Activated naive CD4-positive, alpha-beta T cell treated with anti-CD3 and anti-CD28 coated beads, Interleukin-2, amount 50 U/mL, for 24 hours (primary cell): ENCODE measurements at regions not wholly inside any gene's neighbourhood (a gene's known extent, or its start where the extent isn't known, plus 50 kb on each side); places are given as distances from the start of the nearest gene placed in this dataset.
"Not testable (repeated sequence)": the region's sequence is repeated elsewhere in the genome, so short reads cannot be mapped to it uniquely, and the experiment has no call there.

ENCODE experiments used
- H3K27ac Mint-ChIP-seq: one replicate; pipeline ENCODE4 v1.8.0; 2021; ENCODE audit warnings: mild to moderate bottlenecking, mixed read lengths
- H3K27me3 Mint-ChIP-seq: one replicate; pipeline ENCODE4 v1.8.0; 2021; ENCODE audit warnings: mixed read lengths
- H3K36me3 Mint-ChIP-seq: one replicate; pipeline ENCODE4 v1.8.0; 2021; ENCODE audit warnings: mixed read lengths
- H3K4me1 Mint-ChIP-seq: one replicate; pipeline ENCODE4 v1.8.0; 2021; ENCODE audit warnings: mixed read lengths
- H3K4me3 Mint-ChIP-seq: one replicate; pipeline ENCODE4 v1.8.0; 2021; ENCODE audit warnings: mild to moderate bottlenecking, mixed read lengths
- H3K9me3 Mint-ChIP-seq: one replicate; pipeline ENCODE4 v1.8.0; 2021; ENCODE audit warnings: mixed read lengths

DNA sequence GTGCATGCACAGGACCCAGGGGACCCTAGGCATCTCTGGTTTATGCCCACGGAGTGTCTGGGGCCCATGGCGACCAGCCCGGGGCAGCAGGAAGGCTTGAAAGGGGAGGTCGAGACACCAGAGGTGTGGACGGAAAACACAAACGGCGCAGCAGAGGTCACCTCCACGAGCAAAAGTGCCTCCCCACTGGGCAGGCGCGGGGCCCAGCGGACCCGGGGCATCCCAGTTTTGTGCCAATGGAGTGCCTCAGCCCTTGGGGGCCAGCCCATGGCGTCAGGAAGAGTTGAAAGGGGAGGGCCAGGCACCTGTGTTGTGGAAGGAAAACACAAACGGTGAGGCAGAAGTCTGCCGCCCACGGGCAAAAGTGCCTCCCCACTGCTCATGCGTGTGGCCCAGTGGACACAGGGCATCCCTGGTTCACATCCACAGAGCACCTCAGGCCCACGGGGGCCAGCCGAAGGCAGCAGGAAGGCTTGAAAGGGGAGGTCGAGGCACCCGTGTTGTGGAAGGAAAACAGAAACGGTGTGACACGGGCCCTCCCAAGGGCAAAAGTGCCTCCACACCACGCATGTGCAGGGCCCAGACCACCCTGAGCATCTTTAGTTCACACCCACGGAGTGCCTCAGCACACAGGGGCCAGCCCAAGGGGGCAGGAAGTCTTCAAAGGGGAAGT, 378.8 kb downstream of the ALG10 start:
- no peak overlapping the region for H3K4me3 Mint-ChIP-seq
- H3K36me3 Mint-ChIP-seq: no peaks in the 10 kb centered on the region
- H3K27ac Mint-ChIP-seq: no peak overlapping the region
- H3K9me3 Mint-ChIP-seq: peaks cover 6% of the 10 kb centered on the region
- H3K4me1 Mint-ChIP-seq: no peaks in the 10 kb centered on the region
- no peaks in the 10 kb centered on the region for H3K27me3 Mint-ChIP-seq

DNA sequence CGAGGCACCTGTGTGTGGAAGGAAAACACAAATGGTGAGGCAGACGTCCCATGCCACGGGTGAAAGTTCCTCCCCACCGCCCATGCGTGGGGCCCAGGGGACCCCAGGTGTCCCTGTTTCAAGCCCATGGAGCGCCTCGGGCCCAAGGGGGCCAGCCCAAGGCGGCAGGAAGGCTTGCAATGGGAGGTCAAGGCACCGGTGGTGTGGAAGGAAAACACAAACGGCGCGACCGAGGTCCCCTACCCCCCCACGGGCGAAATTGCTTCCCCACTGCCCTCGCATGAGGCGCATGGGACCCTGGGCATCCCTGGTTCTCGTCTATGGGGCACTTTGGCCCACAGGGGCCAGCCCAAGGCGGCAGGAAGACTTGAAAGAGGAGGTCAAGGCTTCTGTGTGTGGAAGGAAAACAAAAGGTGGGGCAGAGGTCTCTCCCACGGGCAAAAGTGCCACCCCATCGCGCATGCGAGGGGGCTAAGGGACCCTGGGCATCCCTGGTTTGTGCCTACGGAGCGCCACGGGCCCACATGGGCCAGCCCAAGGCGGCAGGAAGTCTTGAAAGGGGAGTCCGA, 379.4 kb downstream of the ALG10 start:
- Mint-ChIP-seq H3K27me3 (no peaks in the 10 kb centered on the region), H3K4me3 (no peak overlapping the region), H3K4me1 (no peaks in the 10 kb centered on the region), H3K36me3 (no peaks in the 10 kb centered on the region), H3K9me3 (peaks cover 6% of the 10 kb centered on the region), H3K27ac (no peak overlapping the region)

DNA sequence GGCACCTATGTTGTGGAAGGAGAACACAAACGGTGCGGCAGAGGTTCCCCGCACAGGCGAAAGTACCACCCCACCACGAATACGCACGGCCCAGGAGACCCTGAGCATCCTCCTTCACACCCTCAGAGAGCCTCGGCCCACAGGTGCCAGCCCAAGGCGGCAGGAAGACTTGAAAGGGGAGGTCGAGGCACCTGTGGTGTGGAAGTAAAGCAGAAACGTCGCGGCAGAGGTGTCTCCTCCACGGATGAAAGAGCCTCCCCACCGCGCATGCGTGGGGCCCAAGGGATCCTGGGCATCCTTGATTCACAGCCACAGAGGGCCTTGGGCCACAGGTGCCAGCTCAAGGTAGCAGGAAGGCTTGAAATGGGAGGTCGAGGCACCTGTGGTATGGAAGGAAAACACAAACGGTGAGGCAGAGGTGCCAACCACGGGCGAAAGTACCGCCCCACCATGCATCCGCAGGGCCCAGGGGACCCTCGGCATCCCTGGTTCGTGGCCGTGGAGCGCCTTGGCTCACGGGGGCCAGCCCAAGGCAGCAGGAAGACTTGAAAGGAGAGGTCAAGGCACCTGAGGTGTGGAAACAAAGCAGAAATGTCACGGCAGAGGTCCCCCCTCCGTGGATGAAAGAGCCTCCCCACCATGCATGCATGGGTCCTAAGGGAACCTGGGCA, 380.1 kb downstream of the ALG10 start:
- Mint-ChIP-seq H3K27me3 (no peaks in the 10 kb centered on the region), H3K9me3 (peaks cover 6% of the 10 kb centered on the region), H3K4me1 (no peaks in the 10 kb centered on the region), H3K27ac (no peak overlapping the region), H3K36me3 (peaks cover 2% of the 10 kb centered on the region), H3K4me3 (no peak overlapping the region)

DNA sequence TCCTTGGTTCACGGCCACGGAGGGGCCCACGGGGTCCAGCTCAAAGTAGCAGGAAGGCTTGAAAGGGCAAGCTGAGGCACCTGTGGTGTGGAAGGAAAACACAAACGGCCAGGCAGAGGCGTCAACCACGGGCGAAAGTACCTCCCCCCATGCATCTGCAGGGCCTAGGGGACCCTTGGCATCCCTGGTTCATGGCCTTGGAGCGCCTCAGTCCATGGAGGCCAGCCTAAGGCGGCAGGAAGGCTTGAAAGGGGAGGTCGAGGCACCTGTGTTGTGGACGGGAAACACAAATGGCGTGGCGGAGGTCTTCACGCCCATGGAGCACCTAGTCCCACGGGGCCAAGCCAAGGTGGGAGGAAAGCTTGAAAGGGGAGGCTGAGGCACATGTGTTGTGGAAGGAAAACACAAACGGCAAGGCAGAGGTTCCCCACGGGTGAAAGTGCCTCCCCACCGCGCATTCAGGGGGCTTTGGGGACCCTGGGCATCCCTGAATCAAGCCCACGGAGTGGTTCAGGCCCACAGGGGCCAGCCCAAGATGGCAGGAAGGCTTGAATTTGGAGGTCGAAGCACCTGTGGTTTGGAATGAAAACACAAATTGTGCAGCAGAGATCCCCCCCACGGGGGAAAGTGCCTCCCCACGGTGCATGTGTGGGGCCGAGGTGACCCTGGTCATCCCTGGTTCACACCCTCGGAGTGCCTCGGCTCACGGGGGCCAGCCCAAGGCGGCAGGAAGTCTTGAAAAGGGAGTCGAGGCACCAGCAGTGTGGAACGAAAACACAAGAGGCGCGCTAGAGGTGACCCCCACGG, 380.8 kb downstream of the ALG10 start:
- no peaks in the 10 kb centered on the region for H3K27me3 Mint-ChIP-seq
- no peaks in the 10 kb centered on the region for H3K4me1 Mint-ChIP-seq
- H3K36me3 Mint-ChIP-seq: peaks cover 5% of the 10 kb centered on the region
- H3K4me3 Mint-ChIP-seq: no peak overlapping the region
- H3K9me3 Mint-ChIP-seq: peaks cover 6% of the 10 kb centered on the region
- no peak overlapping the region for H3K27ac Mint-ChIP-seq

DNA sequence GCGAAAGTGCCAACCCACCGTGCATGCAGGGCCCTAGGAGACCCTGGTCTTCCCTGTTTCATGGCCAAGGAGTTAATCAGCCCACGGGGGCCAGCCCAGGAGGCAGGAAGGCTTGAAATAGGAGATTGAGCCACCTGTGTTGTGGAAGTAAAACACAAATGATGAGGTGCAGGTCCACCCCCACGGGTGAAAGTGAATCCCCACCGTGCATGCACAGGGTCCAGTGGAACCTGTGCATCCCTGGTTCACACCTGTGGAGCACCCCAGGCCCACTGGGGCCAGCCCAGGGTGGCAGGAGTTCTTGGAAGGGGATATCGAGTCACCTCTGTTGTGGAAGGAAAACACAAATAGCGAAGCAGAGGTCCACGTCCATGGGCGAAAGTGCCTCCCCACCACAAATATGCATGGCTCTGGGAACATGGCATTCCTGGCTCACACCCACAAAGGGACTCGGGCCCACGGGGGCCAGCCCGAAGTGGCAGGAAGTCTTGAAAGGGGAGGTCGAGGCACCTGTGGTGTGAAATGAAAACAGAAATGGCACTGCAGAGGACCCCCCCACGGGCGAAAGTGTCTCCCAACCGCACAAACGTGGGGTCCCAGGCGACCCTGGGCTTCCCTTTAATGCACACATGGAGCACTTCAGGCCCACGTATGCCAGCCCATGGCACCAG, 381.5 kb downstream of the ALG10 start:
- no peaks in the 10 kb centered on the region for H3K27me3 Mint-ChIP-seq
- no peaks in the 10 kb centered on the region for H3K4me1 Mint-ChIP-seq
- no peak overlapping the region for H3K27ac Mint-ChIP-seq
- H3K9me3 Mint-ChIP-seq: peaks cover 6% of the 10 kb centered on the region
- peaks cover 5% of the 10 kb centered on the region for H3K36me3 Mint-ChIP-seq
- H3K4me3 Mint-ChIP-seq: no peak overlapping the region

DNA sequence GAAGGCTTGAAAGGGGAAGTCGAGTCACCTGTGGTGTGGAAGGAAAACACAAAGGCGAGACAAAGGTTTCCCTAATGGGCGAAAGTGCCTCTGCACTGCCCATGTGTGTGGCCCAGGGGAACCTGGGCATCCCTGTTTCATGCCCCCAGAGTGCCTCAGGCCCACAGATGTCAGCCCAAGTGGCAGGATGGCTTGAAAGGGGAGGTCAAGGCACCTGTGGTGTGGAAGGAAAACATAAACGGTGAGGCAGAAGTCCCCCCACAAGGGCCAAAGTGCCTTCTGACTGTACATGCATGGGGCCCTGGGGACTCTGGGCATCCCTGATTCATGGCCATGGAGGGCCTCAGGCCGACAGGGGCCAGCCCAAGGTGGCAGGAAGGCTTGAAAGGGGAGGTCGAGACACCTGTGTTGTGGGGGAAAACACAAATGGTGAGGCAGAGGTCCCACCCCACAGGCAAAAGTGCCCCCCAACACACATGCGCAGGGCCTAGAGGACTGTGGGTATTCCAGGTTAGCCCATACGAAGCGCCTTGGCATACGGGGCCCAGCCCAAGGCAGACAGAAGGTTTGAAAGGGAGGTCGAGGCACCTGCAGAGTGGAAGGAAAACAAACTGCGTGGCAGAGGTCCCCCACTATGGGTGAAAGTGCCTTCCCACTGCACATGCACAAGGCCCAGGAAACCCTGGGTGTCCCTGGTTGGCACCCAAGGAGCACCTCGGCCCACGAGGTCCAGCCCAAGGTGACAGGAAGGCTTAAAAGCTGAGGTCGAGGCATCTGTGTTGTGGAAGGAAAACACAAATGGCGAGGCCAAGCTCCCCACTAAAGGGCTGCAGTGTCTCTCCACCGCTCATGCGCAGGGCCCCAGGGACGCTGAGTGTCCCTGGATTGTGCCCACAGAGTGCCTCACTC, 382.3 kb downstream of the ALG10 start:
- H3K4me1 Mint-ChIP-seq: no peaks in the 10 kb centered on the region
- no peak overlapping the region for H3K4me3 Mint-ChIP-seq
- peaks cover 5% of the 10 kb centered on the region for H3K36me3 Mint-ChIP-seq
- H3K27ac Mint-ChIP-seq: no peak overlapping the region
- H3K27me3 Mint-ChIP-seq: no peaks in the 10 kb centered on the region
- H3K9me3 Mint-ChIP-seq: peaks cover 6% of the 10 kb centered on the region

DNA sequence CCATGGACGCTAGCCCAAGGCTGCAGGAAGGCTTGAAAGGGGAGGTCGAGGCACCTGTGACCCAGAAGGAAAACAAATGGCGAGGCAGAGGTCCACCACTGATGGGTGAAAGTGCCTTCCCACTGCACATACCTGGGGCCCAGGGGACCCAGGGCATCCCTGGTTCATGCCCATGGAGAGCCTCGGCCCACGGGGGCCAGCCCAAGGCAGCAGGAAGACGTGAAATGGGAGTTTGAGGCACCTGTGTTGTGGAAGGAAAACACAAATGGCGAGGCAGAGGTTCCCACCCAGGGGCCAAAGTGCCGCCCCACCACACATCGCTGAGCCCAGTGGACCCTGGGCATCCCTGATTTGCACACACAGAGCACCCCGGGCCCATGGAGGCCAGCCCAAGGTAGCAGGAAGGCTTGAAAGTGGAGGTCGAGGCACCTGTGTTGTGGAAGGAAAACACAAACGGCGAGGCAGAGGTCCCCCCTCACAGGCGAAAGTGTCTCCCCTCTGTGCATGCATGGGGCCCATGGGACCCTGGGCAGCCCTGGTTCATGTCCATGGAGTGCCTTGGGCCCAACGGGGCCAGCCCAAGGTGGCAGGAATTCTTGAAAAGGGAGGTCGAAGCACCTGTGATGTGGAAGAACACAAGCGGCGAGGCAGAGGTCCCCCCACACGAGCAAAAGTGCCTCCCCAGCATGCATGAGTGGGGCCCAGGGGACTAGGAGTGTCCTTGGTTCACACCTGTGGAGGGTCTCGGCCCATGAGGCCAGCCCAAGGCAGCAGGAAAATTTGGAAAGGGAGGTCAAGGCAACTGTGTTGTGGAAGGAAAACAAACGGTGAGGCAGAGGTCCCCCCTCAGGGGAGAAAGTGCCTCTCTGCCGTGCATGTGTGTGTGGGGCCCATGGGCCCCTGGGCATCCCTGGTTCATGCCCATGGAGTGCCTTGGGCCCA, 383.3 kb downstream of the ALG10 start:
- H3K36me3 Mint-ChIP-seq: peaks cover 7% of the 10 kb centered on the region
- H3K27me3 Mint-ChIP-seq: no peaks in the 10 kb centered on the region
- H3K4me1 Mint-ChIP-seq: no peaks in the 10 kb centered on the region
- peaks cover 11% of the 10 kb centered on the region for H3K9me3 Mint-ChIP-seq
- H3K4me3 Mint-ChIP-seq: no peak overlapping the region
- H3K27ac Mint-ChIP-seq: no peak overlapping the region

DNA sequence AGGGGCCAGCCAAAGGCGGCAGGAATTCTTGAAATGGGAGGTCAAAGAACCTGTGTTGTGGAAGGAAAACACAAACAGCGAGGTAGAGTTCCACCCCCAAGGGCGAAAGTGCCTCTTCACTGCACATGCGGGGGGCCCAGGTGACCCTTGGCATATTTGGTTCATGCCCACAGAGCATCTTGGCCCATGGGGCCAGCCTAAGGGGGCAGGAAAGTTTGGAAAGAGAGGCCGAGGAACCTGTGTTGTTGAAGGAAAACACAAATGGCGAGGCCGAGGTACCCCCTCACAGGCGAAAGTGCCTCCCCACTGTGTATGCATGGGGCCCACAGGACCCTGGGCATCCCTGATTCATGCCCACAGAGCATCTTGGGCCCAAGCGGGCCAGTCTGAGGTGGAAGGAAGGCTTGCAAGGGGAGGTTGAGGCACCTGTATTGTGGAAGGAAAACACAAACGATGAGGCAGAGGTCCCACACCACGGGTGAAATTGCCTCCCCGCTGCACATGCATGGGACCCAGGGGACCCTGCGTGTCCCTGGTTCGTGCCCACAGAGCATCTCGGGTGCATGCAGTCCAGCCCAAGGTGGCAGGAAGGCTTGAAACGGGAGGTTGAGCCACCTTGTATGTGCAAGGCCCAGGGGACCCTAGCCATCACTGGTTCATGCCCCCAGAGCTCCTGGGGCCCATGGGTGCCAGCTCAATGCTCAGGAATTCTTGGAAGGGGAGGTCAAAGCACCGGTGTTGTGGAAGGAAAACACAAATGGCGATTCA, 384.1 kb downstream of the ALG10 start:
- H3K27ac Mint-ChIP-seq: no peak overlapping the region
- peaks cover 7% of the 10 kb centered on the region for H3K36me3 Mint-ChIP-seq
- no peaks in the 10 kb centered on the region for H3K4me1 Mint-ChIP-seq
- H3K27me3 Mint-ChIP-seq: no peaks in the 10 kb centered on the region
- H3K9me3 Mint-ChIP-seq: peaks cover 17% of the 10 kb centered on the region
- no peak overlapping the region for H3K4me3 Mint-ChIP-seq

DNA sequence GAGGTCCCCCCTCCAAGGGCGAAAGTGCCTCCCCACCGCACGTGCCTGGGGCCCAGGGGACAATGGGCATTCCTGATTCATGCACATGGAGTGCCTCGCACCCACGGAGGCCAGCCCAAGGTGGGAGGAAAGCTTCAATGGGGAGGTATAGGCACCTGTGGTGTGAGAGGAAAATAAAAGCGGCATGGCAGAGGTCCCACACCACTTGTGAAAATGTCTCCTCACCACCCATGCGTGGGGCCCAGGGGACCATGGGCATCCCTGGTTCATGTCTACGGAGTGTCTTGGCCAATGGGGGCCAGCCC, 384.7 kb downstream of the ALG10 start:
- Mint-ChIP-seq H3K36me3 (peaks cover 7% of the 10 kb centered on the region), H3K27ac (no peak overlapping the region), H3K9me3 (peaks cover 17% of the 10 kb centered on the region), H3K4me3 (no peak overlapping the region), H3K4me1 (no peaks in the 10 kb centered on the region), H3K27me3 (no peaks in the 10 kb centered on the region)

DNA sequence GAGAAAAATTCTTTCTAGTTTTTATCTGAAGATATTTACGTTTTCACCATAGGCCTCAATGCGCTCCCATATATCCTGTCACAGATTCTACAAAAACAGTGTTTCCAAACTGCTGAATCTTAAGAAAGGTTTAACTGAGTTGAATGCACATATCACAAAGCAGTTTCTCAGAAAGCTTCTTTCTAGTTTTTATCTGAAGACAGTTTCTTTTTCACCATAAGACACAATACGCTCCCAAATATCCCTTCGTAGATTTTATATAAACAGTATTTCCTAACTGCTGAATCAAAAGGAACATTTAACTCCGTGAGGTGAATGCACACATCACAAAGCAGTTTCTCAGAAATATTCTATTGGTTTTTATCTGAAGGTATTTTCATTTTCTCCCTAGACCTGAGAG, 385.5 kb downstream of the ALG10 start:
- Mint-ChIP-seq H3K36me3 (peaks cover 7% of the 10 kb centered on the region), H3K4me1 (no peaks in the 10 kb centered on the region), H3K4me3 (no peak overlapping the region), H3K27me3 (no peaks in the 10 kb centered on the region), H3K27ac (no peak overlapping the region), H3K9me3 (peaks cover 15% of the 10 kb centered on the region)

DNA sequence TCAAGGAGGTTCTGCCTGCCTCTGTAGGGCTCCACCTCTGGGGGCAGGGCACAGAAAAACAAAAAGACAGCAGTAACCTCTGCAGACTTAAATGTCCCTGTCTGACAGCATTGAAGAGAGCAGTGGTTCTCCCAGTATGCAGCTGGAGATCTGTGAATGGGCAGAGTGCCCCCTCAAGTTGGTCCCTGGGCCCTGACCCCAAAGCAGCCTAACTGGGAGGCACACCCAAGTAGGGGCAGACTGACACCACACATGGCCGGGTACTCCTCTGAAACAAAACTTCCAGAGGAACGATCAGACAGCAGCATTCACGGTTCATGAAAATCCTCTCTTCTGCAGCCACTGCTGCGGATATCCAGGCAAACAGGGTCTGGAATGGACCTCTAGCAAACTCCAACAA, 409.2 kb downstream of the ALG10 start:
- H3K27ac Mint-ChIP-seq, H3K4me3 Mint-ChIP-seq, H3K9me3 Mint-ChIP-seq, H3K36me3 Mint-ChIP-seq, H3K4me1 Mint-ChIP-seq, H3K27me3 Mint-ChIP-seq: not testable (repeated sequence)
